ENCODE measurements at regions not wholly inside any gene's neighbourhood (a gene's known extent, or its start where the extent isn't known, plus 50 kb on each side); places are given as distances from the start of the nearest gene placed in this dataset.
"Not testable (repeated sequence)": the region's sequence is repeated elsewhere in the genome, so short reads cannot be mapped to it uniquely, and the experiment has no call there.

DNA sequence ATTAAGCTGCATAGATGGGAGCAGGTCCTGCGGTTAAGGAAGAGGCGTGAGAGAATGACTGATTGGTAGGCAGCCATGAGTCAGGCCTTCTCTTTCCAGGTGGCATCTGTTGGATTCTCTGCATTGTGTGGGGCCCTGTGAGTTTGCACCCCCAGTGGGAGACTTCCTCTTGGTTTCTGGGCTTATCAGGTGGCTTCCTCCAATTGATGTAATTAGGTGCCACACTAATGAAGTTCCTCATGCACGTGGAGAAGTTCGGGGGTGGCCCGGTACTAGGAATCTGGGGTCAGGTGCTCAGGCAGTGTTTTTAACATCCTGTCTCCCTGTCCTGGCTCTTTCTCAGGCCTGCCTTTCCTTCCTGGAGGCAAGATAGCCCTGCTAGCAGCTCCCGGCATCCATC lies 765.1 kb upstream of the TMEM132C start:
- DNase-seq (ENCODE audit: low read depth in 2 of 2), result no peak

DNA sequence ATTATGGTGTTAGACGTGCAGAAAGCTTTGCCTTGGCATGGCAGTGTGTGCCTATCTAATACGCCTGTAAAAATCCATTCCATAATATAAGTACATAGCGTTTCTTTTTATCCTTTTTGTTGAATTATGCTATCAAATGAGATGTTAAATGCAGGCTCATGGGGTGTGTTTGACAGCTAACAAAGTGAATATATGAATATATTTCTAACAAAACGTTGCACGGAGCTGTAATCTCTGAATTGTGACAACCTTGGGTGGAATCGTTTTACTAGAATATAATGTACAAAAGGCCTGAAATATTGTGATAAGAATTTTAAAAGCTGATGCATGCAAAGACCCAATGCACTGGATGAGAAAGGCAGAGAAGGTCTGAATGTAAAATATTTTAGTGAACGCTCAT lies 763.7 kb upstream of the TMEM132C start:
- DNase-seq (ENCODE audit: low read depth in 2 of 2), result no peak

DNA sequence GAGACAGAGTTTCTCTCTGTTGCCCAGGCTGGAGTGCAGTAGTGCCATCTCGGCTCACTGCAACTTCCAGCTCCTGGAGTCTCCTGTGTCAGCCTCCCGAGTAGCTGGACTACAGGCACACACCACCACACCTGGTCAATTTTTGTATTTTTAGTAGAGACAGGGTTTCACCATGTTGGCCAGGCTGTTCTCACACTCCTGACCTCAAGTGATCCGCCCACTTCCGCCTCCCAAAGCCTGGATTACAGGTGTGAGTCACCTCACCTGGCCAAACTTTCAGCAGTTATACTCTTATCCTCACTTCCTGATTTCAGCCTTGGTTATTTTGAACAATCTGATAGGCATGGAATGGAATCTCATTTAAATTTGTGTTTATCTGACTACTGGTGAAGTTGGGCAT lies 763.0 kb upstream of the TMEM132C start:
- not testable (repeated sequence) for DNase-seq (ENCODE audit: low read depth in 2 of 2)

DNA sequence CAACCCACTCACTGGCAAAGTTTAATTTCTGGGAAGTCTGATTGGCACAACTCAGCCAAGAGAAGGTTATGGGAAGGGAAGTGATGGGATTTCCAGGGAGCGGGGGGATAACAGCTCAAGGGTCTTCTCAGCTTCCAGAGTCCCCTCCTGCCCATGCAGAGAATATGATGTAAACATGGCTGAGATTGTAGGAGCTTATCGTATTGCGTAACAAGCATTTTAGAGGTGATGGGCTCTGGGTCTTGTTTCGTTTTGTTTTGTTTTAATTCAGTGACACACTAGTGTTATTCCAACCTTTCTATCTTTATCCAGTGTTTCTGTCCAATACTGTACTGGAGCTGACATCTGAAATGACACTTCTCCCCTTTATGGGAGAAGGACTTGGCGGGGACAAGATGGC lies 762.1 kb upstream of the TMEM132C start:
- DNase-seq (ENCODE audit: low read depth in 2 of 2), result no peak

DNA sequence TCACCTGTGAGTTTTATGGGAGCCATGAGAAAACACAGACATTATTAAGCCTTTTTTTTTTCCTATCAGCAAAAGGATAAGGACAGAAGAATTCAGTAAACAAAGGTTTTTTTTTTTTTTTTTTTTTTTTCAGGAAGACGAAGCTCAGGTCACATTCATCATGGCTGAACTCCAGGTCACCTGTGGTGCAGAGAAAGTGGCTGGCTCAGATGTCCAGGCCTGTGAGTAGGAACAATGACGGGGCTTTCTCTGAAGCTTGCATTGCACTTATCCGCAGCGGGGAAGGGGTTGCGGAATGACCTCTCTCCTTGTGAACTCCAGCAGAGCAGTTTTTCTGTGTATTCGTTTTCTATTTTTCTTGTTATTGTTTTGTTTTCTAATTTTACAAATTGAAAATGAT lies 759.6 kb upstream of the TMEM132C start:
- no peak for DNase-seq (ENCODE audit: low read depth in 2 of 2)

DNA sequence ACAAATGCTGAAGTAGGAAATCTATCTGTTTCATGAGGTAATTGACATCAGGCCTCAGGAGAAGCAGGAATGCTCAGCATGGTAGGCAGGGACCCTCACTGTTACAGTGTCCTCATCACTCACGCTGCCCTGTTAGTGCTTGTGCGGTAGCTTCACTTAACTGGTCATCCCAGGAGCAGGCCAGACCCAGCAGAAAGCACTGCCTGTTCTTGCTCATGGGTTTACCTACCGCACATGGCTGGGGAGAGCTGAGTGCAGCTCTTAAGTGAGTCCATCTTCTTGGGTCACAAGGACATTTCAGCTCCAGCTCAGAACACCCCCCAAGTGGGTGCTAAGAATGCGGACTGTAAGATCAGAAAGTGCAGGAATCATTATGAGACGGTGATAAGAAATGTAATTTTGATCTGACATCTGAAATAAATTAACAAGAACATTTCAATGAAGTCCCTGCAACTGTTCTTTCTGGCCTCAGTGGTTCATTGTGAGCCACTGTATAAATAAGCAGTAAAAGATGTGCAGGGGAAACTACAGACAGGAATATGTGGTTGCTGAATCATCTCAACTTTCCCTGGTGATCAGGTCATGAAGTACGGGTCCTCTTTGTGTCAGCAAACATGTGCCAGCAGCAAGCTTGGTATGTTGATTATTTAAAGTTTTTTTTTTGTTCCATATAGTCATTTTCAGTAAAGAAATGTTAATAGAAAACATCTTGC lies 757.7 kb upstream of the TMEM132C start:
- no peak for DNase-seq (ENCODE audit: low read depth in 2 of 2)

DNA sequence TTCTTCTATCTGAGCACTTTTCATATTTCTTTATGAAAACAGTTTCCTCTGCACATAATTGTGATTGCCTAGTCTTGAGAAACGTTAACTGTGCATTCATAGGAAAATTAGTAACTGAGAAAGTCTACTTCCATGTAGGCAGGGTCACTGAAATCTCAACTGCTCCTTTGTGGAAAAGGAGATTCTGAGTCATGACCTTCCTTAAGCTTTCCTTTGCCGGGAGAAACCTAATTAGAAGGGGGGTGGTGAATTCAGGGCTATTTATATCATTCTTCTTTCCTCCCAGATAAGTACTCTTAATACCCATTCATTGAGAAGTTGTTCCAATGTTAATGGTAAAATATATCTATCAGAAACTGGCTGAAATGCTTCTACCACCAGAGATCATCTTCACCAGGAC lies 751.0 kb upstream of the TMEM132C start:
- no peak for DNase-seq (ENCODE audit: low read depth in 2 of 2)

DNA sequence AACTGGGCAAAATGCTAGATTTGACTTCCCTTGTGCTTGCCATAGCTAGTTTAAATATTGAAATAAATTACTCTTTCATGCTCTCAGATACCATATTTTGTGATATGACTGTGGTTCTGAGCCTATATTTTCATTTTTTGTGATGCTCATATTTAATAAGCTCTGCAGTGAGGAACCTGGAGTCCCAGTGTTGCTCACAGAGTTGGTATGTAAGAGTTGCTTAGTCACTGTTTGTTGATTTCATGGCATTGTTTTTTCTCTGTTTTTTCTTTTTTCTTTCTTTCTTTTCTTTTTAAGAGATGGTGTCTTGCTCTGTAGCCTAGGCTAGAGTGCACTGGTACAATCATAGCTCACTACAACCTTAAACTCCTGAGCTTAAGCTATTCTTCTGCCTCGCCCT lies 750.5 kb upstream of the TMEM132C start:
- DNase-seq (ENCODE audit: low read depth in 2 of 2), result no peak

DNA sequence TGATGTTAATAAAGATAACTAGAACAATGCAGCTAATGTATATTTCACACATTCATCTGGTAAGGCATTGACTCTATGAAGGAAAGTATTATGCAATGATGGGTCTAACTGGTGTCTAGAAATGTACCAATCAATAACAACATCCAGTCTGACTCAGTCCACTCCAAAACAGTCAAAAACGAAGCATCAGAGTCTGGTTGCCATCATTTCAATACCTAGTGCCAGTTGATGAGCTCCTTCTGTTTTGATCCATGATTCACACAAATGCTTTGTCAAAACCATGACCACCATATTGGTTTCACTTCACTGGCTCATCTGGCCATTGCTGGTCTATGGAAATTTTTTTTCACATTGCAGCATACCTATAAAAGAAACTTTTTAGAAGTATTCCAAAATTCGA lies 747.2 kb upstream of the TMEM132C start:
- DNase-seq (ENCODE audit: low read depth in 2 of 2), result no peak

DNA sequence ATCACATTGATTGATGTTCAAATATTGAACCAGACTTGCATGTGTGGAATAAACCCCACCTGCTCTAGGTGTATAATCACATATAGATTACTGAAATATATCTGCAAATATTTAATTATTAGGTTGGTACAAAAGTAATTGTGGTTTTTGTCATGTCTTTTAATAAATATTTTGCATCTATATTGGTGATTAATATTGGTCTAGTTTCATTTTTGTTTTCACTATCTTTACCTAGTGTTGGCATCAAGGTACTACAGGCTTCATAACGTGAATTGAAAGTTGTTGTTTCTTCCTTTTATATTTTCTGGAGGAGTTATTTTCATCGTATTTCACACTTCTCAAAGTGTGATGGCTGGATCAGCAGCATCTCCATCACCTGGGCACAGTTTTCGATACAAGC lies 740.0 kb upstream of the TMEM132C start:
- no peak for DNase-seq (ENCODE audit: low read depth in 2 of 2)

DNA sequence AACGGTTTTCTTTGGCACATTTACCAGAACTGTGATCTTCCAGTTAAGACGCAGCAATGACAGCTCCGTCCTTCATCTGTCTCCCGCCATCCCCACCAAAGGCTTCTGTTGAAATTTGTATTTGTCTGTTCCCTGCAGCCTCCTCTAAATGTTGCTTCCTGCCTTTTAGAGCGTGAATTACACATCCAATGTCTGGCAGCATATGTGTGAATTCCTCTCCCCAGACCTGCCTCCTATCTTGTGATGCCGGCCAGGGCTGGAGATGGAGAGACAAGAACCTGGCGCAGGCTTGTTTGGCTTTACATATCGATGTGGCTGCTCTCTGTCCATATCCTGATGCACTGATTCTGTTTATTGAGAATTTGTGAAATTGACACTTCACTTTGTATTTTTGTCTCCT lies 738.4 kb upstream of the TMEM132C start:
- DNase-seq (ENCODE audit: low read depth in 2 of 2), result no peak

DNA sequence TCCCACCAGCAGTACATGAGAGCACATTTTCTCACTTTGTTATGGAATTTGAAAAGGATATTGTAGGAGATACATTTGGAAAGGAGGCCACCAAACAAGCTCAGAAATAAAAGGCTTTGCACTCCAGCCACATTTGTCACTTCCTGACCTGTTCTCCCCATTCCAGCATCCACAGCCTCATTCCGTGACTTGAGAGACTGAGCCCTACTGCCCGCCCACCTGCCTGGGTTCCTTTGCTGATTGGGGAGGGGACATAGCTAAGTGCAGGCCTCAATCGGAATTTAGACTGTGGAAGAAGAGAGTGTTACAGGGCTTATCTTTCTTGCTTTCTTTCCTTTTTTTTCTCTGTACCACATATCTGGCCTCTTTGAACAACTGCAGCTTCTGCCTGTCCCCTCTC lies 735.4 kb upstream of the TMEM132C start:
- no peak for DNase-seq (ENCODE audit: low read depth in 2 of 2)

DNA sequence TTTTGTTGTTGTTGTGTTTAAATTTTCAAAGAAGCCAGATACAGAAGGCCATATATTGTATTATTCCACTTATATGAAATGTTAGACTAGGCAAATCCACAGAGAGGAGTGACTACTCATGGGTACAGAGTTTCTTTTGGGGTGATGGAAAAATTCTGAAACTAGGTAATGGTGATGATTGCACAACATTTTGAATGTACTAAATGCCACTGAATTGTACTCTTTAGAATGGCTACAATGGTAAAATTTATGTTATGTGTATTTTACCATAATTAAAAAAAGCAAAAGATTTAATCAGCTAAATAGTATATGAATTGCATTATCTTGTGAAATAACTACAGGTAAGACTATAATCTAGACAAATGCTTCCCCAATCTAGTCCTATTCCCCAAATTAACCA lies 733.6 kb upstream of the TMEM132C start:
- DNase-seq (ENCODE audit: low read depth in 2 of 2), result no peak

DNA sequence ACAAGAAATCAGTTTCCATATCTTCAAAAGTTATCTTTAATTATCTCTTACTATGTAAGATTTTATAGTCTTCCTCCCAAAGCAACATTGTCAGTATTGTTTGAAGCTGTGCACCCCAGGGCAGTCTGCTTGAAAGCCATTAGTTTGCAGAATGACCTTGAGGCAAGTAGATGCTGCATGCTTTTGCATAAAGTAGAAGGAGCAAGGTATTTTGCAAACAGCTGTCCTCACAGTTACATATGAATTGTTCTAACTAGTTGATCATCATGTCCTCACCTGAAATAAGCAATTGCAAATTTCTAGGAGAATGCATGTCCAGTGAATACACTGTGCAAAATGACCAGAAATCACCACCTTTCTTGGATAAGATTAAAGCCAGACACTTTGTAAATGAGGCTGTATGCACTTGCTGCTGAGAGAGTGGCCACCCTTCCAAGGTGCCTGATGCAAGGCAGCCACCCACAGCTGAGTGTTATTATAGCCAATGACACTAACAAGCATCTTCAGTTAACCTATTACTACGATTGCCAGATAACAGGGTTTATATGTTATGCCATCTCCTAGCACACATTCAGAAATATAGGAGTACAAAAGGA lies 730.0 kb upstream of the TMEM132C start:
- DNase-seq (ENCODE audit: low read depth in 2 of 2), result no peak

DNA sequence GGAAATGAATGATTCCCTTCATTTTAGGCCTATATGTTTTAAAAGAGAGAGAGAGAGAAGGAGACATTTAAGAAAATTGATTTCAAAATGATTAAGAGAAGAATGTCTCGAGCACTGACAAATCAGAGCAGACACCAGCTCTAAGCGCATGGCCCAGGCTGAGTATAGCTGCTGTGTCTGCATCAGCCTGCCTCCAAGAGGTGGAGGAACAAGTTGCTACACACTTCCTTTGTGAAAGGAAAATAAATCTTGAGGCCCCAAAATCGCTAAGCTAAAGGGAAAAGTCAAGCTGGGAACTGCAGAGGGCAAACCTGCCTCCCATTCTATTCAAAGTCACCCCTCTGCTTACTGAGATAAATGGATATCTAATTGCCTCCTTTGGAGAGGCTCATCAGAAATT lies 728.7 kb upstream of the TMEM132C start:
- no peak for DNase-seq (ENCODE audit: low read depth in 2 of 2)

DNA sequence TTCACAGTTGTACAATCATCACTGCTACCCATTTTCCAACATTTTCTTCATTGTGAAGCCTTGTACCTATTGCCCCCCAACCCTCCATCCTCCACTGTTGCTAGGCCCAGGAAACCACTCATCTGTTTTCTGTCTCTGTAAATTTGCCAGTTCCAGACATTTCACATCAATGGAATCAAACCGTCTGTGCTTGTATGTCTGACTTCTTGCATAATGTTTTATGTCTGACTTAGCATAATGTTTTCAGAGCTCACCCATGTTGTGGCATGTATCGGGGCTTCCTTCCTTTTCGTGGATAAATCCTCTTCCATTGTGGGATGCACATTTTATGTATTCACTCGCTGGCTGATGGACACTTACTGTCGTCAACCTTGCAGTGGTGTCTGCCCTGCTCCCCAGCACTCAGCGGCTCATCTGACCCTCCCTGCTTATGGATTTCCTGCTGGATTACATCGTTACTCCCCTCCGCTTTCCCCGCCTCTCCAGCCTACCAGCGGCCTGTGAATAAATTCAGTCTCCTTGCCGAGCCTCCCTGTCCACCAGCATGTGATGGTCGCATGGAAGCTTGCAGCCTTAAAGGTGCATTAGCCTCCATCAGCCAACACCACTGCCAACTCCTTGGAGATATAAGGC lies 727.6 kb upstream of the TMEM132C start:
- no peak for DNase-seq (ENCODE audit: low read depth in 2 of 2)

DNA sequence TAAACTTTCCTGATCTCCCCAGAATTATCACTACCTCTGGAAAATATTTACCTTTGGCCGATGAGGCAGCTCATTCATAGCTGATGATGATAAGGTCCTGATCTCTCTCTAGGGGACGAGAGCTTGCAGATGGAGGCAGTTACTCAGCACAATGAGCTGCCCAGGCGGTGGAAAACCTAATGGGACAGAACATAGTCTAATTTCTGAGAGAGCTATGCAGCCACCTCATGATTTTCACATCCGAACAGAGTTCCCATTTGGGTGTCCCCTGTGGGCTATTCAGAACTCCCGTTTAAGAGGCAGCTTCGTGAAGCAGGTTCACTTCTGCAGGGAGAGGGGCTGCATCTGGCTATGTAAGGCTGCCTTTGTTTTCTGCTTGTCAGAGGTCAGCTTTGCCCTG lies 724.6 kb upstream of the TMEM132C start:
- no peak for DNase-seq (ENCODE audit: low read depth in 2 of 2)

DNA sequence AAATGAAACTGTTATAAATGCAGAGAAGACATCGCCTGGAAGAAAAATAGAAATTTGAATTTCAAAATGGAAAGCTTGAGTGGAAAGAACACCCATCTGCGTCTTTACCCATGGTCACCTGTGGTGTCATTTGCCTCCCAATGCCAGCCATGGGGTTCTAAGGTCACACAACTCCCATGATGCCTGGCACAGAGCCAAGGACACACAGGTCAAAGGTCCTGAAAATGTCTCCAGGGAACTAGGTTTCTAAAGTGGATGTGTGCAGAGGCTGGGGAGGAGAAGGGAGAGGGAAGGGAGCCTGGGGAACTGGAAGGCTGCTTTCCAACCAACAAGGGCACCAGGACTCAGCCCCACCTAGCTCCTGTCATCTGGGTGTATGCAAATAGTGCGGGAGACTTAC lies 724.0 kb upstream of the TMEM132C start:
- no peak for DNase-seq (ENCODE audit: low read depth in 2 of 2)

DNA sequence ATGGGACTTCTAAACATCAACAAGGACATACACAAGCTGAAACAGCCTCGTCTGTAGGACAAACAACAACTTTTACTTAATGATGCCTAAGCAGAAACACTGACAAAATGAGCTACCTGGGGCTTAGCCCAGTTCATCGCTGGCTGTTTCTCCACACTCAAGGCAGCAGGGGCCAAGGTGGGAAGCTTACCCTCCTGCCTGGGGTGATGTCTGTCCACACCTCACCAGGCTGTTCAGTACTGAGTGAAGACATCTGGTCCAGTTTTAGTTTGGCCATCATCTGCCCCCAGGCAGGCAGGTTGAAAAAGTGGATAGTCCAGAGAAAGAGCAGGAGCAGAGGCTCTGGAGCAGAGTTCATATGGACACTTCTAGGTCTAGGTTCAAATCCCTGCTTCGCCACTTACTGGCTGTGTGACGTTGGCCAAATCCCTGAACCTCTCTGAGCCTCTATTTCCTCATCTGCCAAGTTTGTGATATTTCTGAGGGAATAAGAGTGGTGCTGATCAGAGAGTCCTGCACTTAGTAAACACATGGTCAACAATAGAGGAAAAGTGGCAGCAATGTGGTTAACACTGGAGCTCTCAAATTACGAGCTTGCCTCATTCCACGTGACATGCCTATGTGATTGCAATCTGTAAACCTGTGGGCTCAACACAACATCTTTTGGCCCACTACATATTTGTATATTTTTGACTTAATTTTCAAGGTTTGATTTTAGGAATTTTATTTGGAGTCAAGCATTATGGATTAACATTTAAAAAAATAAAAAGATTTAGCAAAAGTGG lies 720.1 kb upstream of the TMEM132C start:
- DNase-seq (ENCODE audit: low read depth in 2 of 2), result no peak

DNA sequence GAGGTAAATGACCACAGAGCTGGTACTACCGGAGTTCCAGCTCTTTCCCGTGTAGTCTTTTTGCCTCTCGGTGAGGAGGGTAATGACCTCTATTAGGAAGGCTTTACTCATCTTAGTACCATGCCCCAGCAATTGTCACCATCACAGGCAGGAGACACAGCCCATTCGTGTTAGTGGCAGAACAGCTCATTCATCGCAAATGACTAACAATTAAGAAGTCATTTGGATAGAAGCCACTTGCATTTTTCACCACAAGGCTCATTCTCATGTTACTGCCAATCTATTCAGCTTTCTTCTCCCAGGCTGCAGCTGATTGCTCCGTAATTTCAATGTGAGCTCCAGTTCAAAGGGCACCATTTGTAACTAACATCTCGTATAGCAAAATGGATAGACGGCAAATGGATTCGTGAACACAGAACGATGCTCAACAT lies 718.8 kb upstream of the TMEM132C start:
- no peak for DNase-seq (ENCODE audit: low read depth in 2 of 2)

DNA sequence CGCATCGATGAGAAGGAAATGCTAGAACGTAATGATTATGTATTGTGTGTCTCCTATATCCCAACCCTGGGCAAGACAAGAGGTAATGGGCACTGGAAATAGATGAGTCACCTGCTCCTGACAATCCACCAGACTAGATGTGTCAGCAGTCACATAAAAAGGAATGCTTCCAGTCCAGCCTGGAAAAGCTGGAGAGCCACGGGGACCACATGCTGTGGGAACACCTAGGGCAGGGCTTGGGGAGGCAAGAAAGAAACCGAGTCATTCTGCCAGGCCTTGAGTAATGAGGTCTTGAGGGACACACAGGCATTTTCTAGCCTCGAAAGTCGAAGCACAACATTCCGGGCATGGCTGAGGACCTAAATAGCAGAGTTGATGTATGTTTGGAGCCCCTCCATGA lies 716.7 kb upstream of the TMEM132C start:
- no peak for DNase-seq (ENCODE audit: low read depth in 2 of 2)

DNA sequence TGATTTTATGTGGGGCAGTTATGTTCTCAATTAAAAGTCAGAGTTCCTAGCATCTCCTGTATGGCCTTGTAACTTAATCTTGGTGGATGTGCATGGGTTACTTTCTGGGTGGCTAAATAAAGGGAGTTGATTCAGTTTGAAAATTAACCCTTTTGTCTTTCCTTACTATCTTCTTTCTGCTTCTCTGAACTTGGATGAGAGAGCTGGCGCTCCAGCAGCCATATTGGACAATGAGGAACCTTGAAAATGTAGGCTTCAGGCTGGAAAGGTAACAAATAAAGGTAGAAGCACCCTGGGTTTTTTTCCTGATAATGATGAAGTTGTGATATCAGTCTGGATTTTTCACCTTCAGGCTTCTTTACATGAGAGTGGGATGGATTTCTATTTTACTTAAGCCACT lies 714.1 kb upstream of the TMEM132C start:
- DNase-seq (ENCODE audit: low read depth in 2 of 2), result no peak

DNA sequence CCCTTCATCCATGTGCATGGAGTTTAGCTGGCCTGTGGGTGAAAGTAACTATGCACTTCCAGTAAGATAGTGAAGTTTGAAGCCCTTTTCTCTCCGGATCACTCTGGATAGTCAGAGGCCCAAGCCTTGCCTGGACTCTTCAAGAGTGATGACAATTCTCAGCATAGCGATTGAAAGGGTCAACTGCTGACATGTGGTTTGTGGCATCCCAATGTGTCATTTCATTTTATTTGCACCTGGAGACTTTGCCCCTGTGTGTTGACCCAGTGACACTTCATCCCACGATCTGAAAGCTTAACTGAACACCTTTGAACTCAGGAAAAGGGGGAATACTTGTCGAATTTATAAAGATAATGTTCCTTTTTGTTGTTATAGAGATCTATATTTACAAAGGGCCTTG lies 711.9 kb upstream of the TMEM132C start:
- no peak for DNase-seq (ENCODE audit: low read depth in 2 of 2)
